Activated CD8-positive, alpha-beta memory T cell treated with anti-CD3 and anti-CD28 coated beads for 24 hours (primary cell): ENCODE measurements at regions not wholly inside any gene's neighbourhood (a gene's known extent, or its start where the extent isn't known, plus 50 kb on each side); places are given as distances from the start of the nearest gene placed in this dataset.
"Not testable (repeated sequence)": the region's sequence is repeated elsewhere in the genome, so short reads cannot be mapped to it uniquely, and the experiment has no call there.

Source experiments
- DNase-seq: peaks from one replicate; pipeline ENCODE4 v3.0.0-alpha.2; 2020

DNA sequence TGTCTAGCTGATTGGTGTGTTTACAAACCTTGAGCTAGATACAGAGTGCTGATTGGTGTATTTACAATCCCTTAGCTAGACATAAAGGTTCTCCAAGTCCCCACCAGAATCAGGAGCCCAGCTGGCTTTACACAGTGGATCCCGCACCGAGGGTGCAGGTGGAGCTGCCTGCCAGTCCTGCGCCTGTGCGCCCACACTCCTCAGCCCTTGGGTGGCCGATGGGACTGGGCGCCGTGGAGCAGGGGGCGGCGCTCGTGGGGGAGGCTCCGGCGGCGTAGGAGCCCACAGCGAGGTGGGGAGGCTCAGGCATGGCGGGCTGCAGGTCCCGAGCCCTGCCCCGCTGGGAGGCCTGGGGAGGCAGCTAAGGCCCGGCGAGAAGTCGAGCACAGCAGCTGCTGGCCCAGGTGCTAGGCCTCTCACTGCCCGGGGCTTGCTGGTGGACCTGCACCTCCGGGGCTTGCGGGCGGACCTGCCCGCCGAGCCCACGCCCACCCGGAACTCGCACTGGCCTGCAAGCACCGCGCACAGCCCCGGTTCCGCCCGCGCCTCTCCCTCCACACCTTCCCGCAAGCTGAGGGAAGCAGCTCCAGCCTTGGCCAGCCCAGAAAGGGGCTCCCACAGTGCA, 51.0 kb upstream of the CDYL start:
- DNase-seq = not testable (repeated sequence)

DNA sequence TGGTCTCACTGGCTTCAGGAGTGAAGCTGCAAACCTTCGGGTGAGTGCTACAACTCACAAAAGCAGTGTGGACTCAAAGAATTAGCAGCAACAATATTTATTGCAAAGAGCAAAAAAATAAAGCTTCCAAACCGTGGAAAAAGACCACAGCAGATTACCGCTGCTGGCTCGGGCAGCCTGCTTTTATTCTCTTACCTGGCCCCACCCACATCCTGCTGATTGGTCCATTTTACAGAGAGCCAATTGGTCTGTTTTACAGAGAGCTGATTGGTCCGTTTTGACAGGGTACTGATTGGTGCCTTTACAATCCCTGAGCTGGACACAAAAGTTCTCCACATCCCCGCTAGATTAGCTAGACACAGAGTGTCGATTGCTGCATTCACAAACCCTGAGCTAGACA, 51.5 kb upstream of the CDYL start:
- not testable (repeated sequence) for DNase-seq

GRCh38 chr6:4723383-4723782, 52.8 kb upstream of the CDYL start:
- no peak for DNase-seq

- not testable (repeated sequence) for DNase-seq
These were observed 54.8 kb upstream of the CDYL start for GRCh38 chr6:4721368-4721767.

- DNase-seq = no peak
These were observed 56.7 kb upstream of the CDYL start for GRCh38 chr6:4719491-4719890.

GRCh38 chr6:4717856-4718255, 58.3 kb upstream of the CDYL start:
- DNase-seq = no peak

DNA sequence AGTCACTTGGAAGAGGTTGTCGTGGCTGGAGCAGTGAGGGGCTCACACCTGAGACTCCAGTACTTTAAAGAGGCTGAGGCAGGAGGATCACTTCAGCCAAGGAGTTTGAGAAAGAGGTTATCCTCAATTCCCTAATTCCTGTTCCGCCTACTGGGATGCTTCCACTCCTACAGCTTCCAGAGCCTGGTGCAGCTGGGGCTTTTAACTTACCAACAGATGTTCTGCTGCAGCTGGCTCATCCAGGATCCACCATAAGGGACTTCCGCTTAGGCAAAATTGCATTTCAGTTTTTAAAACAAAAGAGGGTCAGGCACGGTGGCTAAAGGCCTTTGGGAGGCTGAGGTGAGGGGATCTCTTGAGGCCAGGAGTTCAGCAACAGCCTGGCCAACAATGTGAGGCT, 59.1 kb upstream of the CDYL start:
- DNase-seq = no peak

DNA sequence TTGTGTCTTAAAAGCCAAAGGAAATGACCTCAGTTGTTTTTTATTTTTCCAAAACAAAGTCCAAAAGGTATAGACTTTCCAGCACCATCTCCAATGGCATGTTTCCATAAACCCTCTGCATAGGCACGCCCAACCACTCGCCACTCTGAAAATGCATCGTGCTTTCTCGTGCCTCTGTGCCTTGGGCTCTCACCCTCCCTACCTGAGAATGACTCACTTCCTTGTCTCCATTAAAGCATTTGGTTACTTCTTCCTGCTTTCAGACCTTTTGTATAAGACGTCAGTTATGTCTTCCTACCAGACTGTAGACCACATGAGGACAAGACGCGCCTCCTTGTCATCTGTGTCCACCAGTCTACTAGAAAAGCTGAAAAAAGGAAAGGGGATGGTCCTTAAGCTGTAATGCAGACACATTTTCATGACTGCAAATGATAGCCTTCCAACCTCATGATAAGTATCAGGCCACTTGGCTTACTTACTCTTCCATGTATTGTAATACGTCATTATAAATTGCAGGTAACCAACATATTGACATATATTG, 61.2 kb upstream of the CDYL start:
- DNase-seq = no peak

- DNase-seq = no peak
These were observed 63.9 kb upstream of the CDYL start for GRCh38 chr6:4712291-4712690.

DNA sequence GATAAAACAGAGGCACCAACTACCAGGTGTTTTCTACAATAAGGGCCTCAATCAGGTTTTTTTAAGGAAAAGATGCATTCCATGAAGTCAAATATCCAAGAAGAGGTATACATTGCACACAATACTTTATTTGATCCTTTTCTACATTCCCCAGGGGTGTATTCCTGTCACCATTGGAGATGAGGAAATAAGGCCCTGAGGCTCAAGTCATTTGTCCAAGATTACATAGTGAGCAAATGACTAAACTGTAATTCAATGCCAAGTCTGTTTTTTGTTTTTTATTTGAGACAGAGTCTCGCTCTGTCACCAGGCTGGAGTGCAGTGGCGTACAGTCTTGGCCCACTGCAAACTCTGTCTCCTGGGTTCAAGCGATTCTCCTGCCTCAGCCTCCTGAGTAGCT, 69.2 kb upstream of the CDYL start:
- DNase-seq = no peak

DNA sequence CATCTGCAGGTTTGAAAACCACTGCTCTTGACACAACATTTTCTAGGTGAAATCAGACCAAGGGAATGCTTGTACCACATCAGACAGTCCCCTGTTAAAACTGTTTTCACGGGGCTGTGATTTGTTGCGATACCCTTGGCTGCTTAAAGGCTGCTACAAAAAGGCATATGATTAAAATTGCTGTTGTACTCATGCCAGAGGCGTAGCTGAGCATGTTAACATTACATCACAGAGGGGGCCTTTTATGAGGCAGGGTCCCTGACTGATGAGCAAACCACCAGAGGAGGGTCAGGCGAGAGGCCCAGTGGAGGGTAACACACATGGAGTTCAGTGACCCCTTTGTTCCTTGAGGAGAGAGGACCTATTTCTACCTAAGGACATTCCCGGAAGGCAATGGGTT, 70.4 kb upstream of the CDYL start:
- no peak for DNase-seq

DNA sequence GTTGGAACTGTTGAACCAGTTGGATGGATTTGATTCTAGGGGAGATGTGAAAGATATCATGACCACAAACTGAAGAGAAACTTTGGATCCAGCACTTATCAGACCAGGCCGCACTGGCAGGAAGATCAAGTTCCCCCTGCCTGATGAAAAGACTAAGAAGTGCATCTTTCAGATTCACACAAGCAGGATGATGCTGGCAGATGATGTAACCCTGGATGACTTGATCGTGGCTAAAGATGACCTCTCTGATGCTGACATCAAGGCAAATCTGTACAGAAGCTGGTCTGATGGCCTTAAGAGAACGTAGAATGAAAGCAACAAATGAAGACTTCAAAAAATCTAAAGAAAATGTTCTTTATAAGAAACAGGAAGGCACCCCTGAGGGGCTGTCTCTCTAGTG, 72.8 kb upstream of the CDYL start:
- no peak for DNase-seq

- DNase-seq = no peak
These were observed 77.1 kb upstream of the CDYL start for GRCh38 chr6:4698901-4699659.

GRCh38 chr6:4693173-4693970, 82.8 kb upstream of the CDYL start:
- DNase-seq = no peak

DNA sequence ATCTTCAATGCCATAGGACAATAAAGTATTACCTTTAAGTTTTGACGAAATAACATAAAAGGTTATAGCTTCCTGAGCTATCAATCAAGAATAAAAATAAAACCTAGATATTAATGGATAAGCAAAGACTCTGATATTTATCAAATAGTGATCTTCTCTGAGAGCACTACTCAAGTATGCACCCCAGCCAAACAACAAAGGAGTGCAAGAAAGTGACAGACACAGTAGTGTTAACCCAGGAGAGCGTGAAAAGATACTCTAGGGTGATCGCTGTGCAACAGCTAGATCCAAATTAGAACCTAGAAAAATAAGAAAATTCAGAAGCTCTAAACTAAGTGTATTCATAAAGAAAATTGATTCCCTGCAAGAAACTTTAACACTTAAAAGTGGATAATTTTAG, 83.5 kb upstream of the CDYL start:
- DNase-seq = no peak

- no peak for DNase-seq
These were observed 87.9 kb upstream of the CDYL start for GRCh38 chr6:4687989-4688947.

GRCh38 chr6:4687656-4687988, 88.6 kb upstream of the CDYL start:
- no peak for DNase-seq

DNA sequence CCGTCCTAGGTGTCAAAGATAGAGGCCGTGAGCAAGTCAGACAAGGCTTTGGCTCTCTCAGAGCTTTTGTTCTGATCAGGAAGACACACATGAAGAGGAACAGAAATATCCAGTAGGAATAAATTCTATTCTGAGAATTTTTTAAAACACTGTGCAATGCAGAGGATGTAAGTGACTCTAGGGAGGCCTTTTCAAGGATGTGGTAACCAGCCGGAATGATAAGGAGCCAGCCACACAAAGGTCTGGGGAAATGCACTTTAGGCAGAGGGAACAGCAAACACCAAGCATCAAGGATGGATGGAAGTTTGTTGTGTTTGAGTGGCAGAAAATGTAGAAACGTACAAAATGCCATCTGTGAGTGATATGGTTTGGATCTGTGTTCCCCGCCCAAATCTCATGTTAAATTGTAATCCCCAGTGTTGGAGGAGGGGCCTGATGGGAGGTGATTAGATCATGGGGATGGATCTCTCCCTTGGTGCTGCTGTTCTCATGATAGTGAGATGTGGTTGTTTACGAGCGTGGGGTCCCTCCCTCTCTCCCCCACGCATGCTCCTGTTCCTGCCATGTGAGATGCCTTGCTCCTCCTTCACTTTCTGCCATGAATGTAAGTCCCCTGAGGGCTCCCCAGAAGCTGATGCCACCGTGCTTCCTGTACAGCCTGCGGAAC, 93.6 kb upstream of the CDYL start:
- no peak for DNase-seq

DNA sequence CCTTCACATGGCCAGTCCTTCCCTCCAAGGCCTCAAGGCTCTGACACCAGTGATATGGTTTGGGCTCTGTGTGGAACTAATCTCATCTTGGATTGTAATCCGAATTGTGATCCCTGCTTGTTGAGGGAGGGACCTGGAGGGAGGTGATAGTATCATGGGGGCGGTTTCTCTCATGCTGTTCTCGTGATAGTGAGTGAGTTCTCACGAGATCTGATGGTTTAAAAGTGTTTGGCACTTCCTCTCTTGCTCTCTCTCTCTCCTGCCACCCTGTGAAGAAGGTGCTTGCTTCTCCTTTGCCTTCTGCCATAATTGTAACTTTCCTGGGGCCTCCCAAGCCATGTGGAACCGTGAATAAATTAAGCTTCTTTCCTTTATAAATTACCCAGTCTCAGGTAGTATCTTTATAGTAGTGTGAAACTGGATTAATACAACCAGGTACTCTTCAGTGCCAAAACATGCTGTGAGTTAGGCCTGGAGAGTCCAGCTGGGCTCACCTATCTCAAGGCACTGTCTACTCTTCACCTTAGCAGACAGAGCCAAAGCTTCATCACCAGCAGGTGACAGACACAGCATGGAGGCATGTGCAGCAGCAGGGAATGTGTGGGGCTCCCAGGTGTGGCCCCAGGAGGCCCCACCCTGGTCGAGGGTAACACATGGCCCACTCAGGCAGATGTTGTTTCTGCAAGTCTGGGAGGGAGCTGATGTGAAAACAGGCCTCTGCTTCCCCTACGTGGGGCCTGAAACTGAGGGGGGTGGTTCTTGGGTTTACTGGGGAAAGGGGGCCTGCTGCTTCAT, 97.5 kb upstream of the CDYL start:
- DNase-seq = no peak

DNA sequence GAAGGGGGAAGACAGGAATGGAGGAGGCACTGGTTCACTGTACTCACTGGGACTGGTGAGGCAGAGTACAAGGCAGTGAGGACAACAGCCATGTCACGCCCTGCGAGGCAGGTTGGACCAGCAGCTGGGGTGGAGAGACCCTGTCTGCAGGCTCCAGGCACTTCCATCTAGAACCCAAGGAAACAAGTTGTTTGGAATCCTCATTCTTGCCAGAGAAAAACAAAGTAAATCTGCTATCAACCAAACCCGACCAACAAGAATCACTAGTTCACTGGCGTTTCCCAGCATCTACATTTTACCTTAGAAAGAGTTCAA, 98.5 kb upstream of the CDYL start:
- DNase-seq = no peak

GRCh38 chr6:4677011-4677750, 99.0 kb upstream of the CDYL start:
- DNase-seq = no peak
